Neutrophil (primary cell): ENCODE measurements at regions not wholly inside any gene's neighbourhood (a gene's known extent, or its start where the extent isn't known, plus 50 kb on each side); places are given as distances from the start of the nearest gene placed in this dataset.
"Not testable (repeated sequence)": the region's sequence is repeated elsewhere in the genome, so short reads cannot be mapped to it uniquely, and the experiment has no call there.

Source experiments
- H3K27ac ChIP-seq: fragments of 200-600 bp; sonication (generic); 2 replicates; pipeline ENCODE4 v1.5.1; 2016; ENCODE audit warnings: mild to moderate bottlenecking, moderate library complexity
- H3K27me3 ChIP-seq: fragments of 200-600 bp; sonication (generic); 2 replicates; pipeline ENCODE4 v1.6.0; 2016; ENCODE audit warnings: mild to moderate bottlenecking
- H3K36me3 ChIP-seq: fragments of 200-600 bp; sonication (generic); 2 replicates; pipeline ENCODE4 v1.5.1; 2017
- H3K4me1 ChIP-seq, 2 experiments: fragments of 200-600 bp in 1 of 2; sonication (generic) in 1 of 2; 1 replicate in 1 of 2; 2 replicates in 1 of 2; pipeline versions ENCODE4 v1.5.1 to v1.6.1; 2013 to 2016; ENCODE audit warnings: low read depth in 1 of 2, low read length in 1 of 2, mild to moderate bottlenecking in 1 of 2, moderate library complexity in 1 of 2; ENCODE audit not compliant: control insufficient read depth in 1 of 2, insufficient read depth in 1 of 2
- H3K4me3 ChIP-seq, 2 experiments: fragments of 200-600 bp in 1 of 2; sonication (generic) in 1 of 2; 1 replicate in 1 of 2; 2 replicates in 1 of 2; pipeline ENCODE4 v1.5.1; 2013 to 2016; ENCODE audit warnings: low read depth in 1 of 2, low read length in 1 of 2, mild to moderate bottlenecking in 1 of 2, moderate library complexity in 1 of 2
- H3K9me3 ChIP-seq: fragments of 200-600 bp; sonication (generic); 2 replicates; pipeline ENCODE4 v1.5.1; 2016
- CTCF ChIP-seq: fragments of 200-600 bp; sonication (generic); IDR thresholded peaks from 2 replicates; pipeline ENCODE4 v1.5.1; 2016; ENCODE audit warnings: antibody characterized with exemption

DNA sequence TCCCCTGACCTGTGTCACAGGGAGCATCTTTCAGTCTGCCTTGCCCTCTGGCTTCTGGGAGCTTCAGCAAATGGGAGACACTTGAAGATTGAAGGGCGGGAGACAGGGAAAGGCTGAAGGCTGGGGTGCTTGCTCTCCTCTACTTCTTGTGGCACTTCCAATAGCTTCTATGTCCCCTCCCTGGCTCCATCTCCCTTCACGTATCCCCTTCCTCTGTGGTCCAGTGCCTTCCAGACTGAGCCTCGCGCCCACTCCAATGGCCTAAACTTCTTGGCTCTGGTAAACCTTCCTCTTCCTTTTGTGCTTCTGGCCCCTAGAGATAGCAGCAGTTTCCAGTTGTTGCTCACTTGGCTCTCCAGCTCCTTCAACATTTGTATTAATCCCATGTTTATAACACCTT lies 69.8 kb upstream of the TOPAZ1 start:
- Histone ChIP-seq H3K4me1 (no peaks in the 10 kb centered on the region), H3K4me3 (no peak overlapping the region), H3K9me3 (no peaks in the 10 kb centered on the region), H3K36me3 (no peaks in the 10 kb centered on the region), H3K27ac (no peak overlapping the region), H3K27me3 (peaks cover 7% of the 10 kb centered on the region)
- TF ChIP-seq CTCF = no peak

DNA sequence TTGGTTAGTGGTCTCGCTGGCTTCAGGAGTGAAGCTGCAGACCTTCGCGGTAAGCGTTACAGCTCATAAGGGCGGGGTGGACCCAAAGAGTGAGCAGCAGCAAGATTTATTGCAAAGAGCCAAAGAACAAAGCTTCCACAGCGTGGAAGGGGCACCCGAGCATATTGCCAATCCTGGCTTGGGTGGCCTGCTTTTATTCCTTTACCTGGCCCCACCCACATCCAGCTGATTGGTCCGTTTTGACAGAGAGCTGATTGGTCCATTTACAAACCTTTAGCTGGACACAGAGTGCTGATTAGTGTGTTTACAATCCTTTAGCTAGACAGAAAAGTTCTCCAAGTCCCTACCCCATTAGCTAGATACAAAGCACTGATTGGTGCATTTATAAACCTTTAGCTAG lies 69.0 kb upstream of the TOPAZ1 start:
- H3K4me3 ChIP-seq, H3K36me3 ChIP-seq, H3K4me1 ChIP-seq, H3K27me3 ChIP-seq, H3K27ac ChIP-seq, H3K9me3 ChIP-seq: not testable (repeated sequence)

DNA sequence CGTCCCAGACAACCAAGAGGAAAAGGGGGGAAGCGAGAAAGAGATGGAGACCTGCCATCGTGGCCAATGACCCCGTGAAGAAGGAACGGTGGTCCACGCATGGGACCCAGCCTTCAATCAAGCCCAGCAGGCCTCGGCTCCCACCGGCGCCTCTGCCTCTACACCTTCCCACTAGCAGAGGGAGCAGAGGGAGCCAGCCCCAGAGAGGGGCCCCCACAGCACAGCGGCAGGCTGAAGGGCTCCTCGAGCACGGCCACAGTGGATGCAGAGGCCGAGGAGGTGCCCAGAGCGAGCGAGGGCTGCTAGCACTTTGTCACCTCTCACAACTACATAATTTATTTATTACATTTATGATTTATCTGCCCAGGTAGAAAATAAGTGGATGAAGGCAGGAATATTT lies 68.4 kb upstream of the TOPAZ1 start:
- Histone ChIP-seq H3K27ac (no peak overlapping the region), H3K4me1 (no peaks in the 10 kb centered on the region), H3K4me3 (no peak overlapping the region), H3K27me3 (peaks cover 7% of the 10 kb centered on the region), H3K9me3 (no peaks in the 10 kb centered on the region), H3K36me3 (no peaks in the 10 kb centered on the region)
- no peak for TF ChIP-seq CTCF

DNA sequence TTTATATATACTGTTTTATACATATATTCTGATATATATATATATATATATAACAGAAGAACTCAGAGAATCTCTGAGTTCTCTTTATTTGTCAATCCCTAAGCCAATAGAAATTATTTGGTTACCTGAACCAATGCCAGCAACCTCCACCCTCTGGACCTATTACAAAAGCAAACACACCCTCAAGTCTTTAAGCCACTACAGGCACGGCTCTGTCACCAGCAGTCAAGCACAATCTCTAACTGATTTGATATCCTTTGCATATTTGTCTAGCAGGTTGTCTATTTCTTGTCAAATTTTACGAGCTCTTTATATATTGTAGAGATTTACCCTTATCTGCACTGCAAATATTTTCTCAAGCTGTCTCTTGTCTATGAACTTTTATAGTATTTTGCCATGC lies 66.6 kb upstream of the TOPAZ1 start:
- no peak overlapping the region for H3K4me3 ChIP-seq
- no peak overlapping the region for H3K27ac ChIP-seq
- no peaks in the 10 kb centered on the region for H3K9me3 ChIP-seq

DNA sequence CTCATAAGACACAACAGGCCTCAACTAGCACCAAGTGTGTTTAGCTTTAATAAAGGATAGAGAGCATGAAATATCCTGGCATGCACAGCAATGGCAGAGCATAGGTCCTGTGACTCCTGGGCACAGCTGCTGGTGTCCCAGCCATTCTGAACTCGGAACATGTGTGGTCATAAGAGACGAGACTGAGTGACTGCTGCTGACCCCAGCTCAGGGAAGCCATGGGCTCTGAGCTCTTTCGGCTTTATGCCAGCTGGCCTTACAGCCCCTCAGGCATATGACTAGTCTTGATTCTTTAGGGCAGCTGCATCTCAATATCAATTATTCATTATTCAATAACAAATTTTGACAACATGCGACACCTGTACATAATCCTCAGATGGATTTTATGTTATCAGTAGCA lies 62.4 kb upstream of the TOPAZ1 start:
- Histone ChIP-seq H3K4me1 (no peaks in the 10 kb centered on the region), H3K36me3 (no peaks in the 10 kb centered on the region), H3K9me3 (no peaks in the 10 kb centered on the region), H3K4me3 (no peak overlapping the region), H3K27ac (no peak overlapping the region), H3K27me3 (peaks cover 12% of the 10 kb centered on the region)
- TF ChIP-seq CTCF = no peak

More for the DNA sequence above, 66.6 kb upstream of the TOPAZ1 start:
- H3K36me3 ChIP-seq = no peaks in the 10 kb centered on the region
- H3K4me1 ChIP-seq = no peaks in the 10 kb centered on the region
- H3K27me3 ChIP-seq = no peaks in the 10 kb centered on the region
- TF ChIP-seq CTCF = no peak

DNA sequence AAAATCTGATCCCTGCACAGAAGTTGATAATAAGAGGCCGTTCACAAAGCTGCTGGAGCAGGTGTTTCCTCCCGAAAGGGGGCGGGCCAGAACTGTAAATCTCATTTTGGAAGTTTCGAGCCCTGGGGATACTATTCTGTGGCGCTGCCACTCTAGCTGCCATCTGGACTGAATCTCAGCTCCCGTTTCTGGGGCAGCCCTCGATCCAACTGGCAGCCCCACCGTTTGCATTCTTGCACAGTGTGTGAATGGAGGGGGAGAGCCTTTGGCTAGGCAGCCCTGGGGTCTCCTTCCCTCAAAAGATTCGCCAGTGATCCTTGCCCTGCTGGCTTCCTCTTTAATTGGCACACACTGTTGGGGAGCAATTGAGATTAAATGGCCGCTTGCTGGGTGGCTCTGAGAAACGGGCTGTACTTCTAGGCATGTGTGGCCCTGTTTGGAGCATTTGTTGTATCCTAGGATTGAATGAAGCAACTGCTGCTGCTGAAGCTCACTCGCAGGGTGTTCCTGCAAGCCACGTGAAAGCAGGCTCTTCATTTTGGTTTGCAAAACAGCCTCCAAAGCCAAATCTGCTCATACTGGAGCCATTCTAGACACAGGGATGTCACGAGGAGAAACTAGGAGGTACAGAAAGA lies 57.2 kb upstream of the TOPAZ1 start:
- no peak overlapping the region for H3K27ac ChIP-seq
- H3K27me3 ChIP-seq = peaks cover 28% of the 10 kb centered on the region
- no peaks in the 10 kb centered on the region for H3K9me3 ChIP-seq
- H3K4me3 ChIP-seq = no peak overlapping the region
- H3K36me3 ChIP-seq = no peaks in the 10 kb centered on the region
- no peaks in the 10 kb centered on the region for H3K4me1 ChIP-seq
- no peak for TF ChIP-seq CTCF
